RKO (cell line): ENCODE measurements at regions not wholly inside any gene's neighbourhood (a gene's known extent, or its start where the extent isn't known, plus 50 kb on each side); places are given as distances from the start of the nearest gene placed in this dataset.
"Not testable (repeated sequence)": the region's sequence is repeated elsewhere in the genome, so short reads cannot be mapped to it uniquely, and the experiment has no call there.

ENCODE experiments used
- DNase-seq: peaks from one replicate; pipeline ENCODE4 v3.0.0-alpha.2; 2016; ENCODE audit warnings: low spot score

- no peak for DNase-seq
Measured at GRCh38 chr6:4503700-4504099, 272.5 kb upstream of the CDYL start.

GRCh38 chr6:4496284-4496683 is 279.9 kb upstream of the CDYL start:
- no peak for DNase-seq

- DNase-seq: no peak
Measured at GRCh38 chr6:4491501-4492260, 284.5 kb upstream of the CDYL start.

- DNase-seq: no peak
Measured at GRCh38 chr6:4489538-4489937, 286.7 kb upstream of the CDYL start.

- no peak for DNase-seq
Measured at GRCh38 chr6:4488389-4488788, 287.8 kb upstream of the CDYL start.

GRCh38 chr6:4487538-4487937 is 288.7 kb upstream of the CDYL start:
- peak; percentile 73 for DNase-seq

- no peak for DNase-seq
Measured at GRCh38 chr6:4486568-4487315, 289.5 kb upstream of the CDYL start.

- no peak for DNase-seq
Measured at GRCh38 chr6:4485735-4486134, 290.5 kb upstream of the CDYL start.

- DNase-seq: no peak
Measured at GRCh38 chr6:4482461-4482860, 293.7 kb upstream of the CDYL start.

GRCh38 chr6:4480788-4481735 is 295.1 kb upstream of the CDYL start:
- no peak for DNase-seq

- no peak for DNase-seq
Measured at GRCh38 chr6:4478098-4478497, 298.1 kb upstream of the CDYL start.

- no peak for DNase-seq
Measured at GRCh38 chr6:4474810-4475209, 301.4 kb upstream of the CDYL start.

GRCh38 chr6:4472969-4473642 is 303.1 kb upstream of the CDYL start:
- DNase-seq: no peak

GRCh38 chr6:4472222-4472621 is 304.0 kb upstream of the CDYL start:
- no peak for DNase-seq

GRCh38 chr6:4471515-4471914 is 304.7 kb upstream of the CDYL start:
- not testable (repeated sequence) for DNase-seq

GRCh38 chr6:4470698-4471210 is 305.4 kb upstream of the CDYL start:
- DNase-seq: no peak

- no peak for DNase-seq
Measured at GRCh38 chr6:4466769-4467480, 309.3 kb upstream of the CDYL start.

- no peak for DNase-seq
Measured at GRCh38 chr6:4466261-4466660, 309.9 kb upstream of the CDYL start.

GRCh38 chr6:4464638-4465037 is 311.6 kb upstream of the CDYL start:
- no peak for DNase-seq

GRCh38 chr6:4463236-4463635 is 313.0 kb upstream of the CDYL start:
- no peak for DNase-seq
